Pons (tissue), 1 donor: ENCODE measurements at regions not wholly inside any gene's neighbourhood (a gene's known extent, or its start where the extent isn't known, plus 50 kb on each side); places are given as distances from the start of the nearest gene placed in this dataset.

ENCODE experiments used
- DNase-seq: peaks from one replicate; pipeline ENCODE4 v3.0.0-alpha.2; 2016; ENCODE audit warnings: low spot score

DNA sequence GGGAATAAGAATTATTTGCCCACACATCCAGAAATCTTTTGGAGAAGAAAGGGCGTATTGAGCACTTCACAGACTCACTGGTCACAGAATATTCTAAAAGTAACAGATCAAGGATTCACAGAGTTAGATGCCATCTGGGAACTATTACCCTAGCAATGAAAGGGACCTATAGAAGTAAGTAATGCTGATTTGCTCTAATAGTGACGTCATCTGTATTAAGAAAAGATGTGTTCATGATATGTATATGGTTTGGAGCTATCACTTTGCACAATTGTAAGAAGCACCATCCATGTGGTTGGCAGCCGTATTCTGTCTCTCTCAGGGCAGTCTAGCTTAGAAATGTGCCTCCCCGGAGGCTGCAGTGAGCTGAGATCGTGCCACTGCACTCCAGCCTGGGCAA lies 52.8 kb upstream of the SV2C start:
- no peak for DNase-seq

DNA sequence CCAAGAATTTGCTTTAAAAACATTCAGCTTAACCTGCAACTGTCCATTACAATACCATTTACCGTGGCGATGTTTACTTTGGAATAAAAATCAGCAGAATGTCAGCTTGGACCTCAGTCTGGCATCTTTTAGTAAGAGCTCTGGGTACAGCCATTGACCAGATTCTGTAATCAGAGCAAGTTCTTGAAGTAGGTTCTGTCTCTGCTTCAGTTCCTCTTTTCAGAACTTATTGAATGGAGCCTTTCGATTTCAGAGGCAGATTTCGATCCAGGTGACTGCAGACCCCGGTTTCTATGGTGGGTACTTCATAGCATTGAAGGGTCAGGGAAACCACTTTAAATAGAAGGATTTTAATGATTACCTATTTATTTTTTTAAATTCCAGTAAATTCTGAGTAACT lies 53.4 kb upstream of the SV2C start:
- no peak for DNase-seq

DNA sequence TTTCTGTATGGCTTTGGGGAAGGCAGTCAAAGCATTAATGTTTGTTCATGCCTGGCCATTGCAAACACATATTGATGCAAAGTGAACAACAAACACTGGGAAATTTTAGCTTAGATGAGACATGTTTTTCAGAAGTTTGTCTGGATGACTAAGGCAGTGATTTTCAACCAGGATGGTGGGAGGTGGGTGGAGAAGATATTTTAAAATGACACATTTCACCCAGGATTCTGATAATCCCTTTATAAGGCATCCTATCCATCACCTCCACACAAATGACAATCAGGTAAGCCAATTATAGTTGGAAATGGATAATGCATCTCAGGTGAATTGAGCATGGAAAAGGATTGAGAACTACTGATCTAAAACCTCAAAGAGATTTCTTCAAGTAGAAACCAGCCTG lies 57.4 kb upstream of the SV2C start:
- no peak for DNase-seq

DNA sequence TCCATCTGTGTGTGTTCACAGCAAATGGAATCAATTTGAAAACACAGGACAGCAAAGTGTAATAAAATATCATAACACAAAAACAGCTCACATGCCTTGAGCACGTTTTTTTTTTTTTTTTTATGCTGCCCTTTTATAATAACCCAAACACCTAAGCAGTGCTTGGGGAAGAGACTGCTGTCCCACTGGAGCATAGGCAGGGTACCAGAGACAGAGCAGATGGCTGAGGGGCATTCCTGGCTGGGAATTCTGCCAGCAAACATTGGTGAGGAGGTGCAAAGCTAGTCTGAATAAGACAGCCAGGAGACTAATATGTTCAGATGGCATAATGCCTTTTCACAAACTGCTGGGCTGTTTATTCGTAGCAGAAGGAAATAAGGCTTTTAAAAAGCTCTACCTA lies 58.1 kb upstream of the SV2C start:
- DNase-seq, result no peak

DNA sequence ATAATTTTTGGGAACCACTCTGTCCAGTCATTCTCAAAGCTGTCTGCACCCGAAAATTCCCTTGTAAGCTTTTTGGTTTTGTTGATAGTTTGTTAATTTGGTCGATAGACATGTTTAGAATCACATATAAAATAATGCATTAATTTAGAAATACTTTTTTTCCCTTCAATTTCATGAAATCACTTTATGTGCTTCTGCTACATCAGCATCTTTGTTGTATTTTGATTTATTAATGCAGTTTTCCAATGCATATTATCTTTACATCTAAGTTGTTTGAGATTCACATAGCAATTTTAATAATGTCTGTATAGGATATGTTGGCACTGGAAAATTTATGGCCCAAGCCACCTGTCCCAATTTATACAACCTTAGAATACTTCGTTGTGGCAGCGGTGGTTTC lies 60.6 kb upstream of the SV2C start:
- DNase-seq, result no peak

DNA sequence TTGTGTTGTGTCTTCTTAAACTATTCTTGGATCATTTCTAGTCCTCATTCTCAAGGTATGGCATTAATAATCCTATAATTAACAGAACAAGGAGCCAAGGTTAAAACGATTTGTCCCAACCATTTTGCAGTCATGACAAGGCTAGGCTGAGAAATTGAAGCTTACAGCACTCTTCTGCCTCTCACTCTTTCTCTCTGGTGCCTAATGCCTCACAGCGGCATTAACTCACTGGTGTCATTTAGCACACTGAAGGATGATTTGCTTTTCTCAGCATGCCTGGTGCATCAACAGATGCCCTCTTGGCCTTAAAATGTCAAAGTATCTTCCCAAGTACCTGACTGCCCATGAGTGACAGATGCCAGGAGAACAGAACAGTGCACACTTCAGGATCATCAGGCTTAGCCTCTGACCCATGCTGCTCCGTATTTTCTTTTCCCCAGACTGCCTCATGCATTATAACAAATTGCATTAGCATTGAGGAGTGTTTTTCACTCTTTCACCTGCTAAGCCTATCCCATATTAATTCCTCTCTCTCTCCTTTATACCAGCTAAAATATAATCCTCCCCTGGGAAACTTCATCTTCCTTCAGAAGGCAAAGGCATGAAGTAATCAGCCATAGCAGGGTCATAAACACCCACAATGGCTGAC lies 61.1 kb upstream of the SV2C start:
- no peak for DNase-seq

DNA sequence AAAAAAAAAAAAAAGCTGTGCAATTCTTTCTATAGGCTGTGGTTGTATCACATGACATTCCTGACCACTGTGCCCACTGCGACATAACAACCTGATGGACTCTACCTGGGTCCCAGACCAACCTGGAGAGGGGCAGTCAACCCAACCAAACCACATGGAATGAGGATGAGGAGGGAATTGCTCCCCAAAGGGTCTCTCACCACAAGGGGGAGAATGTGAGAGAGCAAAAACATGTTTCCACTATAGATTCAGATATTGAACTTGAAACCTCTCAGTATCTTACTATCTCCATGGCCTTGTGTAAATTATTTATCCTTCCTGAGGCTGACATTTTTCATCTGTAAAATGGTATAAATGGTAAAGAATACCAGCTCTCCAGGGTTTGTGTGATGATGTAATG lies 66.9 kb upstream of the SV2C start:
- DNase-seq, result no peak

DNA sequence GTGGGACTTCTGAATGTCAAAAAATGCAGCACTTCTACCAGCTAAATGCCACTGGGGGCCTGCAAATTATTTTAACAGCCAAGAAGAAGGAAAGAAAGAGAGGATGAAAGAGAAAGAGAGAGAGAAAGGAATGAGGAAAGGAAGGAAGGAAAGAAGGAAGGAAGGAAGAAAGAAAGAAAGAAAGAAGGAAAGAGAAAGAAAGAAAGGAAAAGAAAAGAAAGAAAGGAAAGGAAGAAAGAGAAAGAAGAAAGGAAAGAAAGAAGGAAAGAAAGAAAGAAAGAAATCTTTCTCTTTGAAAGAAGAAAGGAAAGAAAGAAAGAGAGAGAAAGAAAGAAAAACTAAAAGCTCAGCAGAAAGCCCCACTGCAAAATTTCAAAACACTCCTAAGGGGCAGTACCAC lies 69.2 kb upstream of the SV2C start:
- DNase-seq, result no peak

DNA sequence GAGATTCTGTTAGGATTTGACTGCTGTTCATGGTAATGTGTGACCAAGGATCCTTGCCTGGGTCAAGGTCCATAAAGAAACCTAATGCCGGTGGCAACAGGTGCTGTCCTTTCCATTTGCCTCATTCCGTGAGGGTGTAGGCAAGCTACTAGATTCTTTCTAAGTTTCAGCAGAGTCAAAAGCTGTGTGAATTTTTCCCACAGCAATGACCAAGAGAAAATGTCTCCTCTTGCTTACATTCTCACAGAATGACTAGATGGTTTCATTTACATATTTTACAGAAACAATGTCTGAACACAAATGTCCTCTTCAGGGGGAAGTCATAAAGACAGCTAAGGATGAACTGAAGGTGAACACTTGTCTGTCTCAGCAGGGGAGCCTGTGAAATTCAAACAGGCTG lies 75.3 kb upstream of the SV2C start:
- DNase-seq, result no peak

DNA sequence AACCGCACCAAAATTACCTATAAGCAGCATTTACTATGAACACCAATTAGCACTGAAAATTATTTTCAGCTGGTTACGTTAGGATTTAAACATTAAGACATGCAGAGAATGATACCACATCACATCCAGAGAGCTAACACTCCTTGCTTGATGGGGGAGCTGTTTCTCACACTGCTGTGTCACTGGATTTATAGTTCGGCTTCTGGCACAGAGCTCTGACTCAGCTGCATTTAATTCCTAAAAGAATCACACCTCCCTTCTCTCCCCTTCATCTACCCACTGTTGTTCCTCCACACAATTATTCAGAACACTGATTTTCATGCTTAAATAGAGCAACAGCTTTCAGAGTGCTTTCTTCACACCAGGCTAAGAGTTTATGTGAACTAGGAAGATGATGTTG lies 82.6 kb upstream of the SV2C start:
- no peak for DNase-seq

DNA sequence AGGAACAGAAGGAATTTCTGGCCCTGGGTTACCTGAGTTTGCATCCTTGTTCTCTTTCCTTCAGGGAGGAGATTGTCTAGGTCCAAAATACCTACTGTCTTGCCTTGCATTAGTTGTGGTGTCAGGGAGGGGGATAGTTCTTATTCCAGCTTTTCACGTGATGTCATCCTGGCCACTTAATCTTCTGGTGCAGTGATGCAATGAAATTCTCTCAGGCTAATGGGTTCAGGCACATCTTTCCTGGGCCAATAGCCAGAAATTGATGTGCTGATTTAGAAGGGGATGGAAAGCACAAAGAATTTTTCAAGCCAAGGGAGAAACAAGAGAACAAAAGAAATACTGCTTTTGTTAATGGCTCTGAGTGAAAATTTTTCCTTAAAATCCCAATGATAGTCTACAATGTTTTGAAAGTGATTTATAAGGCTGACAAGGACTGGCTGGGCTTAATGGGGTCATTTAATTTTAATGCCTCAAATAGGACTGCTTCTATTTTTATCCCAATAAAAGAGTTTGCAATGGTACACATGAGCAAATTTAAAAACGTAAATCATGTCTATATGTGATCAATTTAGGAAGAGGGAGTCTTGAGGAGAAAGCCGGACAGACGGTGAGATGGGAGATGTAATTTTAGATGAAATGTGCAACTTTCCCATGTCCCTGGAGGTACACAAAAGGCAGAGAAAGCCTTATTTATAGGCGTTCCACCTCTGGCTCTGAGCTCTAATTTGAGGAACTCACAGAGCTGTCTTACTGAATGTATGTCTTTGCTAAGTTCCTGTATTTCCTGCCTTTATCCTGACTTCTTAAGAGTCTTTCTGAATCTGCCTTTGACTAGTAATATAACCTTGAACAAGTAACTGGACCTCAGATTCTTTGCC lies 89.3 kb upstream of the SV2C start:
- peak; percentile 2 for DNase-seq

DNA sequence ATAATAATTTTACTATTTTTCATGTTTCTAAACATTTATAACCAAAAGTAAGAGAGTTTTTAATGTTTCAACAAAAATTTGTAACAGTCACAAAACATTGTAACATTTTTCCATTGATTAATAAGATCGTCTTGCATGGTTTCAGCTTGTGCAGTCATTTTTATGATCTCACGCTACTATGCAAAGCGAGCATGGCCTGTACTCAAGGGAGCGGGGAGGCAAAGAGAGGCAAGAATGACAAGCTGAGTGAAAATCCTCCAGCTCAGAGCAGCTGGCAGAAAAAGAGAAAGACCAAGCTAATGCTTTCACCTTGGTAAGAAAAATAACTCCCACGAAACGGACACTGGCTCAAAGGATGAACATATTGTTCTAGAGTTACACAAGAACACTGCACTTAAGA lies 90.0 kb upstream of the SV2C start:
- DNase-seq, result no peak

DNA sequence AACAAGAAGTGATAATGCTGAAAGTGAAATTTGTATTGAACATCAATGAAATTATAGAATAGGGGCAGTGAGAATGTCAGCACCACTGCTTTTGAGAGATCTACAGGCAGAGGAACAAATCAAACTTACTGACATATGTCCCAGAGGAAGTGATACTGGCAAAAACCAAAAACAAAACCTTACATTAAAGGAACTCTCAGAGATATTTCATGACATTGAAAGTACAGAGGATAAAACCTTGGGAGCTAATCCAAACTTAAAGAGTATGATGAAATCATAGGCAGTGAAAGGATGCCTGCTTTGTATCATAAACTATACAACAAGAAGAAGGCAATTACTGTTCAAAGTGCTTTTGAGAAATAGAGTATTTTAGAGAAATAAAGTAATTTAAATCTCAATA lies 90.4 kb upstream of the SV2C start:
- peak; percentile 9 for DNase-seq

DNA sequence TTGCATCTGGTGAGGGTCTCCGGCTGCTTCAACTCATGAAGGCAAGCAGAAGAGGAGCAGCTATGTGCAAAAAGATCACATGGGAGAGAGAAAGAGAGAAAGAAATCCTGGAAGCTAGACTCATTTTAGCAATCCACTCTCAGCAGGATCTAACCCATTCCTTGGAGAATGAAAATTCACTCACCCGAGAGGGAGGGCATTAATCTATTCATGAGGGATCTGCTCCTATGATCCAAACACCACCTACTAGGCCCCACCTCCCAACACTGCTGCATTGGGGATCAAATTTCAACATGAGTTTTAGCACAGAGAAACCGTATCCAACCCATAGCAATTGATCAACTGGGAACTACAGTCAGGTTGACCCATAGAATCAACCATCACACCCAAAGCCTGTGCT lies 98.1 kb upstream of the SV2C start:
- DNase-seq, result no peak

DNA sequence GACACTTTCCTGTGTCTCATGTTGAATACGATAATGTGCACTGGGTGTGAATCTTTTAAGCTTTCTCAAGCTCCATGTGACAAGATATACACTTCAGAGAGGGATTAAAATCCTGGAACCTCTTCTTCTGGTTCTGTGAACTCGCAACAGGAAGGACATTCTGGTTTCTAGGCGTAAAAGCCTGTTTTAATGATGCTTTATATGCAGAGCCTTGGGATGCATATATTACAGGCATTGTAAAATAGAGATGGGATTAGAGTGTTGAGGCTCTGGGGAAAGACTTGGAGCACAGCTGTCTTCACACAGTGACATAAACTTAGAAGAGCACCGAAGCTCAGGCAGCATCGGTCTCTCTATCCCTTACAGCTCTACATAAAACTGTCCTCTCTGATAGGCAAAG lies 107.7 kb upstream of the SV2C start:
- no peak for DNase-seq

DNA sequence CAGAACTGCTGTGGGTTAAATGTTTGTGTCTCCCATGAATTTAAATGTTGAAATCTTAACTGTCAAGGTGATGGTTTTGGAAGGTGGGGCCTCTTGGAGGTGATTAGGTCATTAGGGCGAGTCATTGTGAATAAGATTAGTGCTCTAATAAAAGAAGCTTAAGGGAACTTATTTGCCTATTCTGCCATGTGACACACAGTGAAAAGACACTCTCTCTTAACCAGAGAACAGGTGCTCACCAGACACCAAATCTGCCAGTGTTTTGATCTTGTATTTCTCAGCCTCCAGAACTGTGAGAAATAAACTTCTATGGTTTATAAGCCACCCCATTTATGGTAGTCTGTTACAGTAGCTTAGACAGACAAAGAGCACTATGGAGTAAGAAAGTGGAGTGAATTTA lies 117.9 kb upstream of the SV2C start:
- DNase-seq, result no peak

DNA sequence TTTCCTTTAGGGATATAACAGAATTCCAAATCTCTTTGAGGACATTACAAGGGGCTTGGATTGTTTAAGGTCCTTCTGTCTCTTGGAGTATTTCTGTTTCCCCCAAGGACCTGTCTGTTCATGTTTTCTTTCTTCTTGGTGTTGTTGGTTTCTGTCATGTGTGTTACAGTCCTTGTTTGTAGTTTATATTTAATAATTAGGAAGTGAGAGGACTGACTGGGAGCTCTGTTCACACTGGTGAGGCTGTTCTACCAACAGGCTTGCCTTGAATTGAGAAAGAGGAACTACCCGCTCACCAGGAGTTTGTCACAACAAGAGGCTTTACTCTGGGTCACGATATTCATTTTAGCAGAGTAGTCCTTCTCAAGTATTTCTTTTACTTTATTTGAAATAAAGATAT lies 119.2 kb upstream of the SV2C start:
- peak; percentile 28 for DNase-seq

DNA sequence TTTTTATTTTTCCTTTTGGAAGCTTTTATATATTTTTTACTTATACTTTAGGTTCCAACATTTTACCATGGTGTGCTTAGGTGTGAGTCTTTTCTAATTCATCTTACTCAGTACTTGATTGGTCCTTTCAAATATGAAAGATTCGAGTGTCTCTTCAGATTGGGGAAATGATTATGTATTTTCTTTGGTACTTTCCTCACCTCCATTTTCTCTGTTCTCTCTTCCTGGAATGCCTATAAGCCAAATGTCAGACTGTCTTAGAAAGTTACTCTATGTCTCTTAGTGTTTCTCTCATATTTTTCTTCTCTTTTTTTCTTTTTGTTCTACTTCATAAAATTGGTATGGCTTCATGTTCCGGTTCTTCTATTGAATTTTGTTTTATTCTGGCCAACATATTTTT lies 119.6 kb upstream of the SV2C start:
- DNase-seq, result no peak

DNA sequence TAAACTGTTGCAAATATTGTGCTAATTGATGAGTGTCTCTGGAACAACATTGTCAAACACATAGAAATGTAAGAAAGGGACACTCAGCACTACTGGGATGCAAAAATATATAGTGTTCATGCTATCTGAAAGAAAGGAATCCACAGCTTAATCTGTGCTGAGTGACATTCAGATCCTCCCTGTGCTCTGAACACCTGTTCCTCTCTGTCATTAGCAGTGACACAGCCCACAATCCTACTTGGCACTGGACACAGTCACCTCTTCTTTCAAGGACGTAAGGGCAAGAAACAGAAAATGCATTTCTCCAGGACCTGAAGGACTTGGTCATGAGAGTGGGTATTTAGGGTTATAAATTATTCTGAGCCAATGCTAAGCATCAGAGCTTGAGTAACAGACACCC lies 121.4 kb upstream of the SV2C start:
- no peak for DNase-seq

DNA sequence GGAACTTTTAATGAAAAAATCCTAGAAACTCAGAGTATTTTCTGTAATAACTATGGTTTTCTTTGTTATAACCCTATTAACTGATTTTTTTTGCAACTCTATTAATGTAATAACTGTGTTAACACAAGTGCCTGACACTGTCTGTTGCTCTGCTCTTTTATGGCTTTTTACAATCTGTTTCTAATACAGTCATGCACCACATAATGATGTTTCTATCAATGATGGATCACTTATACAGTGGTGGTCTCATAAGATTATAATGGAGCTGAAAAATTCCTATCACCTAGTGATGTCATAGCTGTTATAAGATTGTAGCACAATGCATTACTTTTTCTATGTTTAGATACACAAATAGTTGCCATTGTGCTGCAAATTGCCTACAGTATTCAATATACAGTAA lies 123.1 kb upstream of the SV2C start:
- no peak for DNase-seq

DNA sequence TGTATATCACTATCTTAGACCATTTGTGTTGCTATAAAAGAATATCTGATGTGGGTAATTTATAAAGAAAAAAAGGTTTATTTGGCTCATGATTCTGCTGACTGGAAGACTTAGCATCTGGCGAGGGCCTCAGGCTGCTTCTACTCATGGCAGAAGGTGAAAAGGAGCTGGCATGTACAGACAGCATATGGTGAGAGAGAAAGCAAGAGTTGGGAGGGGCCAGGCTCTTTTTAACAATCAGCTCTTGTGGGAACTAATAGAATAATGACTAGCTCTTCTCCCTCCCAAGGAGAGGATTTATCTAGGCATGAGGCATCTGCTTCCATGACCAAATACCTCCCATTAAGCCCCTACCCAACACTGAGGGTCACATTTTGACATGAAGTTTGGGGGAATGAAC lies 130.2 kb upstream of the SV2C start:
- DNase-seq, result no peak

DNA sequence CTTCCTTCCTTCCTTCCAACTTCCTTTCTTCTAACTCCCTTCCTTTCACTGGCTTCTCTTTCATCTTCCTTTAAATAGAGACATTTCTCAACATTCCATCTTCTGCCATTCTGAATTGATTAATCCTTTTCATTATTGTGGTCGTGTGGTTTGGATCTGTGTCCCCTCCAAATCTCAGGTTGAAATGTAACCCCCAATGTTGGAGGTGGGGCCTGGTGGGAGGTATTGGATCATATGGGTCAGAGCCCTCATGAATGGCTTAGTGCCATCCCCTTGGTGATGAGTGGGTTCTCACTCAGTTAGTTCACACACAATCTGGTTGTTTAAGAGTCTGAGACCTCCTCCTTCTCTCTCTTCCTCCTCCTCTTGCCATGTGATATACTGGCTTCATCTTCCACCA lies 130.9 kb upstream of the SV2C start:
- no peak for DNase-seq

DNA sequence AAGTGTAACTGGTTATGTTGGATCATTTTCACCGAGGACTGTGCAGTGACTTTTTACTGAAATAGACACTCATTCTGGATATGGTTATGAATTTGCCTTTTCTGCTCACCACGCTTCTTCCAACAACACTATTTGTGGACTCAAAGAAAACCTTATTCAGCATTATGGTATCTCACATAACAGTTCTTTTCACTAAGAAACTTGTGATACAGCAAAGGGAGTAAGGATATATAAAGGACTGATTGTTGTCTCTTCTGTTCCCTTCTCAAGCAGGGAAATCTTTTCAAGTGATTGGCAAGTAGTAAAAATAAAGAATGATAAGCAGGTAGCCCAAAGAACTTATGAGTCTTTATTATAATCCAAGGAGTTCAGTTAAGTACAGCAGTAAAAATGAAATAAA lies 131.5 kb upstream of the SV2C start:
- peak; percentile 49 for DNase-seq

DNA sequence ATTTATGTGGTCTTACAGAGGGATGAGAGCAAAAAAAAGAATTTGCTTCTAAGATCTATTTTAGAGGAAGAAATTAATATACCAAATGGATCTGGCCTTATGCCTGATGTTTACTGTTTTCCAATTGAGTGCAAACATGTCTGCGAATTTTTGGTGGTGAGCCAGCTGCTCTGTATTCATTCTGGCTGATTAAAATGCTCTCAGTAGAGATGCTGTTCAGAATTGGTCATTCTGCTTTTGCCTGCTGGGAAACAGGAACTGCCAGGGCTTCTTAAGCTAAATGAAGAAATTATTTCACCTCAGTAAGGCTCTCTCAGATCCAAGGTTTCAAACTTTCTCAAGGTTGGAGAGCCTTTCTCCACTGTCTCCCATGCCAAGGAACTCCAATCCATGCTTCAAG lies 132.0 kb upstream of the SV2C start:
- peak; percentile 54 for DNase-seq
